Cardiac fibroblast (primary cell): ENCODE measurements at regions not wholly inside any gene's neighbourhood (a gene's known extent, or its start where the extent isn't known, plus 50 kb on each side); places are given as distances from the start of the nearest gene placed in this dataset.
A peak's percentile ranks its signal among the peaks of the same experiment; 100 is the strongest.
"Not testable (repeated sequence)": the region's sequence is repeated elsewhere in the genome, so short reads cannot be mapped to it uniquely, and the experiment has no call there.

ENCODE experiments used
- DNase-seq, 2 donors: peaks; one replicate each; pipeline versions ENCODE4 v3.0.0 to v3.0.0-alpha.2; 2010; ENCODE audit warnings: low read depth in 2 of 2
- H3K4me3 ChIP-seq, 2 donors: replicated peaks in 1 of 2; 1 replicate in 1 of 2; 2 replicates in 1 of 2; pipeline ENCODE4 v1.5.1; 2011; ENCODE audit warnings: low read depth in 2 of 2, low read length in 2 of 2, mild to moderate bottlenecking in 2 of 2, moderate library complexity in 1 of 2
- CTCF ChIP-seq: IDR thresholded peaks from one replicate; pipeline ENCODE4 v1.5.1; 2011; ENCODE audit warnings: low read depth, mild to moderate bottlenecking, low read length, inconsistent platforms

GRCh38 chr16:48062681-48063080 lies 93.1 kb downstream of the ABCC12 start:
- H3K4me3 ChIP-seq = no peak overlapping the region
- no peak for DNase-seq
- no peak for TF ChIP-seq CTCF

- TF ChIP-seq CTCF = no peak
- no peak for DNase-seq
- H3K4me3 ChIP-seq = no peak overlapping the region
These were observed 95.9 kb downstream of the ABCC12 start for GRCh38 chr16:48059936-48060335.

- not testable (repeated sequence) for H3K4me3 ChIP-seq, DNase-seq
These were observed 96.6 kb downstream of the ABCC12 start for GRCh38 chr16:48059190-48059589.

- no peak for TF ChIP-seq CTCF
- DNase-seq = no peak
- no peak overlapping the region for H3K4me3 ChIP-seq
These were observed 98.7 kb downstream of the ABCC12 start for GRCh38 chr16:48057048-48057447.

GRCh38 chr16:48054881-48055601 lies 100.8 kb downstream of the ABCC12 start:
- H3K4me3 ChIP-seq = no peak overlapping the region
- DNase-seq = peak; percentile 75 to 78
- peak; percentile 98 for TF ChIP-seq CTCF

GRCh38 chr16:48053418-48053745 lies 102.4 kb downstream of the ABCC12 start:
- no peak overlapping the region for H3K4me3 ChIP-seq
- peak; percentile 44 to 90 for DNase-seq
- no peak for TF ChIP-seq CTCF

GRCh38 chr16:48052731-48053417 lies 102.9 kb downstream of the ABCC12 start:
- H3K4me3 ChIP-seq = no peak overlapping the region
- no peak for TF ChIP-seq CTCF
- no peak for DNase-seq
